HG03103 (cell line): ENCODE measurements at regions not wholly inside any gene's neighbourhood (a gene's known extent, or its start where the extent isn't known, plus 50 kb on each side); places are given as distances from the start of the nearest gene placed in this dataset.
A peak's percentile ranks its signal among the peaks of the same experiment; 100 is the strongest.
"Not testable (repeated sequence)": the region's sequence is repeated elsewhere in the genome, so short reads cannot be mapped to it uniquely, and the experiment has no call there.

Source experiments
- ATAC-seq: cut with Tn5 transposase; IDR thresholded peaks from one replicate; pipeline ENCODE4 v1.9.1; 2021; ENCODE audit warnings: low read depth; ENCODE audit not compliant: unreplicated experiment

DNA sequence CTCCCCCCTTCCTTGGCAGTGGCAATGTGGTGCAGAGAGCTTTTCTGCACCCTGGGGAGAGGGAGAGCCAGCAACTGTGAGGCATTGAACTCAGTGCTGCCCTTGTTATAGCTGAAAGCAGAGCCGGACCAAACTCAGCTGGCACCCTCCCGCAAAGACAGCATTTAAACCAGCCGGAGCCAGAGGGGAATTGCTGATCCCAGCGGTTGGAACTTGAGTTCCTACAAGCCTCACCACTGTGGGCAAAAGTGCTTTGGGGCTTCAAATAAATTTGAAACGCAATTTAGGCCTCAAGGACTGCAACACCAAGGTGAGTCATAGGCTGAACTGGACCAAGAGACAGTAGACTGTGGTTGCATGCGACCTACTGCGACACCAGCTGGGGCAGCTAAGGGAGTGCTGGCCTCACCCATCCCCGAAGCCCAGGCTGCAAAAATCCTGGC is 207.6 kb upstream of the CDKN2B start:
- ATAC-seq = no peak

DNA sequence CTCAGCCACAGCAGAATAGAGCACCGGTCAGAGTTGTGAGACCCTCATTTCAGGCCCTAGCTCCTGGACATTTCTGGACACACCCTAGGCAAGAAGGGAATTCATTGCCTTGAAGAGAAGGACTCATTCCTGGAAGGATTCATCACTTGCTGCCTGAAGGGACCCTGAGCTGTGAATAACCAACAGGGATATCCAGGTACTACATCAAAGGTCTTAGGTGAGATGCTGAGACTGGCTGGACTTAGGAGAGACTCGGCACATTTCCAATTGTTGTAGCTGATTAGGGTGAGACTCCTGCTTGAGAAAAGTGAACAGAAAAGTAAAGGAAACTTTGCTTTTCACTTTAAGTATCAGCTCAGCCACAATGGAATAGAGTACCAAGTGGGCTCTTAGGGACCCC is 208.1 kb upstream of the CDKN2B start:
- ATAC-seq = no peak

DNA sequence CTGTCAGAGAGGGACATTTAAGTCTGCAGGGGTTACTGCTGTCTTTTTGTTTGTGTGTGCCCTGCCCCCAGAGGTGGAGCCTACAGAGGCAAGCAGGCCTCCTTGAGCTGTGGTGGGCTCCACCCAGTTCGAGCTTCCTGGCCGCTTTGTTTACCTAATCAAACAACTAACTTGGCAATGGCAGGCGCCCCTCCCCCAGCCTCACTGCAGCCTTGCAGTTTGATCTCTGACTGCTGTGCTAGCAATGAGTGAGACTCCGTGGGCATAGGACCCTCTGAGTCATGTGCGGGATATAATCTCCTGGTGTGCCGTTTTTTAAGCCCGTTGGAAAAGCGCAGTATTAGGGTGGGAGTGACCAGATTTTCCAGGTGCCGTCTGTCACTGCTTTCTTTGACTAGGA is 216.8 kb upstream of the CDKN2B start:
- not testable (repeated sequence) for ATAC-seq

DNA sequence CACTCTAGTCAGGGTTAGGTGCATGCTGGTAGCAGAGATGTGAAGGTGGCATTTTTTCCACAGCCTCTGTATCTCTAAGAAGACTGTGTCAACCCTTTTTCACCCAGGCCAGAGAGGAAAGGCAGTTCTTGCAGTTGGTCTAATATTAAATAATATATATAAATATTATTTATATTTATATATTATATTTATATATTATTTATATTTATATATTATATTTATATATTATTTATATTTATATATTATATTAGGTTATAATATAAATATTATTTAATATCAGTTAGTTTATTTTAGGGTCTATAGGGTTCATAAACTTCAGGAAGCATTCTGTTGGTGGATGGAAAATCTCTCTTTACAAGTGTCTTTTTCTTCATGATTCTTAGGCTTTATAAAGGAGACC is 218.6 kb upstream of the DMRTA1 start:
- no peak for ATAC-seq

DNA sequence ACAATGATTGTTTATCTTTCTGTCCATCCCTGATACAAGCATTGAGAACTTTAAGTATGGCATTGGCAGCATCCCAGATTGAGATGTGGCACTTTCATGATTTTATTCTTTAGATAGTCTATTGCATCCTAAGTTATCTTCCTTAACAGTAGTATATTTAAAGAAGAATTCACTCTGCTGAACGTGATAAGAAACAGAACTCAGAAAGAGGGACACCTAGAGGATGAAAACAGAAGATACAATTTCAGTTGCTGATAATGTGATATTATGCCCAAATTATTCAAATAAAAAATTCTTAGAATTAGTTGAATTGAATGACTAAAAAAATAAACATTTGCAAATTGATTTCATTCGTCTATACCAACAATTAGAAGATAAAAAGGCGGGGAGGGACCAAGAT is 218.1 kb upstream of the DMRTA1 start:
- no peak for ATAC-seq

DNA sequence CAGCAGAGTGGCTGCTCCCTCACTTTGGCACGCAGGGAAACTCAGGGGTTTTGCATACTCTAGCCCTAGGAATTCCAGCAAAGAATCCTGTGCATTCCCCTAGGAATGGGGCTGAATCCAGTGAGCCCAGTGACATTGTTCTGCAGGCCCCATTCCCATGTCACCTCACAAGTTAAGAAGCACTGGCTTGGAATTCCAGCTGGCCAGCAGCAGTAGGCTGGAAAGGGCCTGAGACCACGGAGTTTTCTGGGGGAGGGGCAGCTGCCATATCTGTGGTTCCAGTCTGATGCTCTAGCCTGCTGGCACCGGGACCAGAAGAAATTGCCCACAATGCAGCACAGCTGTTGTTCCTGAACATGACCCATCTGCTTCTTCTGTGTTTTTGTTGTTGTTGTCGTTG is 217.6 kb upstream of the DMRTA1 start:
- no peak for ATAC-seq

DNA sequence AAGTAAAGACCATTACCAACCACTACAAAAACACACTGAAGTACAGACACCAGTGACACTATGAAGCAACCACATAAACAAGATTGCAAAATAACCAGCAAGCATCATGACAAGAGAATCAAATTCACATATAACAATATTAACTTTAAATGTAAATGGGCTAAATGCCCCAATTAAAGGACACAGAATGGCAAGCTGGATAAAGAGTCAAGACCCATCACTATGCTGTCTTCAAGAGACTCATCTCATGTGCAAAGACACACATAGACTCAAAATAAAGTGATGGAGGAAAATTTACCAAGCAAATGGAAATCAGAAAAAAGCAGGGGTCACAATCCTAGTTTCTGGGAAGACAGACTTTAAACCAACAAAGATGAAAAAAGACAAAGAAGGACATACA is 215.3 kb upstream of the DMRTA1 start:
- ATAC-seq = not testable (repeated sequence)

DNA sequence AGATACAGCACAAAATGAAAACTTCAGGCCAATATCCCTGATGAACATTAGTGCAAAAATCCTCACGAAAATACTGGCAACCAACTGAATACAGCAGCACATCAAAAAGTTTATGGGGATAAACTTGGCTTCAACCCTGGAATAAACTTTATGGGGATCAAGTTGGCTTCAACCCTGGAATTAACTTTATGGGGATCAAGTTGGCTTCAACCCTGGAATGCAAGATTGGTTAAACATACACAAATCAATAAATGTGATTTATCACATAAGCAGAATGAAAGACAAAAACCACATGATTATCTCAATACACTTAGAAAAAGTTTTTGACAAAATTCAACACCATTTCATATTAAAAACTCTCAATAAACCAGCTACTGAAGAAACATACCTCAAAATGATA is 213.7 kb upstream of the DMRTA1 start:
- no peak for ATAC-seq

DNA sequence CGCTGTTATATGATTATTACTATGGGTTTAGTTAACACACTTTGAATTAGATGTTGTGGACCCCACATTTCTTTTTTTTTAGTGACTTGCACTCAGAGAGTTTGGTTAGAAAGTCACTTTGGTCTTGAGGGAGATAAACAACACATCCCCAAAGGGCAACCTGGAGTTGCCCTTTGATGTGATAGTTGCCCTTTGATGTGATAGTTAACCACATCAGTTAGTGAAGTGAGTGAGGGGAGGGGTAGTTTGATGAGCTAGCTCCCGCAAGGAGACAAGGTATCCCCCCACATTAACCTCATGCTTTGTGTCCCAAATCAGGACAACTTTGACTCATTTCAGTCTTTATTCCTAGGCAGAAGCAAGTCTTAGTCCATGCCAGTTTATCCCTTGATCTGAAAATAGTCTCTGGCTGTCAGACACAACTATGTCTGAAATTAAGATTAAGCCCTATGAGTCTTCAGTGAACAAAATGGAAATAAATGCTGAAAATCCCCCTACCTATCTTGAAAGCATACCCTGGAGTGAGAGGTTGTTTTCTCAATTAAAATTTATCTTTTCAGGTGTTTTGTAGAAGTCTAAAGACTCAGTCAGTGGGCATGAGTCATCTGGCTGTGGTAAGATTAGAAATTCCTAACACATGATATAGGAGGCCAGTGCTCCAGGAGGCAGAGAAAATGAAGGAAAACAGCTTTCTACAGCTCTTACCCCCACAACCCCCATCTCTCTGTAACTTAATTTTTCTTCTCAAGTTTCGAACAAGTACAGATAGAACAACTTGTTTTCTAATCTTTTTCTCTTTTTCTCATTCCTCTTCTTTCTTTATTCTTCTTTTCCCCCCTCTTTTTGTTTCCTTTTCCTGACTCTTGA is 208.9 kb upstream of the DMRTA1 start:
- ATAC-seq = no peak

DNA sequence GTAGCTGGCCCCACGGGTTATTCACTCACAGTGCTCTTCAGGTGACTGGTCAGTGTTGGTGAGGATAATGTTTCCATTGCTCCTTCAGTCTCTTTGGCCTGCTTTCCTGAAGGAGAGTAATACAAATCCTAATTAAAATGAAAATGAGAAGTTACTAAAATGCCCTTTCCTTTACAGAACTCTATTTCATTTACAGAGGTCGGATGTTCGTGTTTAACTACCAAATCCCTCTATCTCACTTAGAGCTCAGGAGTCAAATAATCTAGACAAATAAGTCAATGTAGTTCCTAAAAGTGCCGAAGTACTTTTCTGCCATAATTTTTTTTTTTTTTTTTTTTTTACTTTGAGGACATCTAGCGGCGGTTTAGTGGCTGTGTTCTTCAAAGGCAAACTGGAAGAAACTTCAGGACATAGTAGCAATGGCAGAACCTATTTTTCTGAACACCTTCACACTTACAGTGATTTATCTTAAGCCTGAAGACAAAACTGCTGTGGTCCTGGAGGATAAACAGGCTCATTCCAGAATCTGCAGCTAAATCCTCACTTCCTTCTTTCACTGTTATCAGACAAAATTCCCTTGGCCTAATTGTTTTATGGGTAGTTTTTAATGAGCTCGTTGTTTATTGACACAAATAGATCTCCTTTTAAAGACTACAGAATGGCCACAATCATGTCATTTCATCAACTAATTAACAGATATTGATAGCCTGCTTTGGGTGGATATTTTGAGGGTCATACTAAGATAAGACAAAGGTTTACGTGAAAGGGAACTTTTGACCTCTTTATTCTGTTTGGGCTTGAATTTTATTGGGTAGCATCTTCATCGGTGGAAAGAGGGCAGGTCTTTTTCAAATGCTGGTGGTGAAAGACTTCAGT is 207.6 kb upstream of the DMRTA1 start:
- ATAC-seq = no peak

DNA sequence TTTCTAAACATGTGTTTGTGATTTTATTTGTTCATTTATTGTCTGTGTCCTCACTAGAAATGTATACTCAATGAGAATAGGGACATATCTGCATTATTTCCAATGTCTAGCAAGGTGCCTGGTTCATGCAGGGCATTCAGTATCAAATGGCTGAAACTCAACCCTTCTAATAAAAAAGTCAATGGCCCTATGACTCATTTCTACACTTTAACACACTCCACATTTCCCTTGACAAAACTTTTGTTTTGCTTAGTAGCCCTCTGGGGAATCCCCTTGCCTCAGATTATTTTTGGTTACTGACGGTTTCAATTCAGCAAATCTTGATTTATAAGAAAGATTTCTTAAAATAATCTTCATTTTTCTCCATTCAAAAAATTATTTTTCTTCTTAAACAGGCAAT is 206.0 kb upstream of the DMRTA1 start:
- ATAC-seq = peak; percentile 93

DNA sequence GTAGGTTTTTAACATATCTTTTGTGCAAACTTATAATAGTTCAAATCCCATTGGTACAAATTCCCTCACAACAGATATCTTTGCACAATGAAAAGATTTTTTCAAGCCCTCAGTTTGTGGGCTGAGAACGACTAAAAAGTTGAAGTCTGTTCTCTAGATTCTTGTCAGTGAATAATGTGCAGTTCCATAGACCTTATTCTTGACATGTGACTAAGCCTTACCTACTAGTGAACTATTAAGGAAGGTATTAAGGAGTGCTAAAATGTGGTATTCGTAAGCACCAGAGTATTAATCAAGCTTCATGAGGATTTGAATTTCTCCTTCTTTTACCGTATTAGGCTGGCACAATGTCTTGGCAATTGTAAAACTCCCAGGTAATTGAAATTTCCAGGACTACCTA is 205.6 kb upstream of the DMRTA1 start:
- ATAC-seq = peak; percentile 24

DNA sequence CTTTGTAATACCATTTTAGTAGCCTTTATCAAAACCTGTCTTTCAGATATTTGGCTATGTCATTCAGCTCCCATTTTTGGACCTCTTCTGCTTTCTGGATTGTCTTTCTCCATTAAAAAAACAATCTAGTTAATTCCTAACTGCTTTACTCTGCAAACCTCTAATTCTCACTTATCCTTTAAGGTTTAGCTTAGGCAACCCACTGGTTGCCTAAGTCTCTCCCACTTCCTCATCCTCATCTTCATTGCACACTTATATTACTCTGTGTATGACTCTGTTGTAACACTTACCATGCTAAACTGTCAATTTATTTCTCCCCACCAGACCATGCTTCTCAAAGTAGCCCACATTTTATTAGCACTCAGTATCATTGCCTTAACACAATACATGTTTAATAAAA is 205.0 kb upstream of the DMRTA1 start:
- no peak for ATAC-seq

DNA sequence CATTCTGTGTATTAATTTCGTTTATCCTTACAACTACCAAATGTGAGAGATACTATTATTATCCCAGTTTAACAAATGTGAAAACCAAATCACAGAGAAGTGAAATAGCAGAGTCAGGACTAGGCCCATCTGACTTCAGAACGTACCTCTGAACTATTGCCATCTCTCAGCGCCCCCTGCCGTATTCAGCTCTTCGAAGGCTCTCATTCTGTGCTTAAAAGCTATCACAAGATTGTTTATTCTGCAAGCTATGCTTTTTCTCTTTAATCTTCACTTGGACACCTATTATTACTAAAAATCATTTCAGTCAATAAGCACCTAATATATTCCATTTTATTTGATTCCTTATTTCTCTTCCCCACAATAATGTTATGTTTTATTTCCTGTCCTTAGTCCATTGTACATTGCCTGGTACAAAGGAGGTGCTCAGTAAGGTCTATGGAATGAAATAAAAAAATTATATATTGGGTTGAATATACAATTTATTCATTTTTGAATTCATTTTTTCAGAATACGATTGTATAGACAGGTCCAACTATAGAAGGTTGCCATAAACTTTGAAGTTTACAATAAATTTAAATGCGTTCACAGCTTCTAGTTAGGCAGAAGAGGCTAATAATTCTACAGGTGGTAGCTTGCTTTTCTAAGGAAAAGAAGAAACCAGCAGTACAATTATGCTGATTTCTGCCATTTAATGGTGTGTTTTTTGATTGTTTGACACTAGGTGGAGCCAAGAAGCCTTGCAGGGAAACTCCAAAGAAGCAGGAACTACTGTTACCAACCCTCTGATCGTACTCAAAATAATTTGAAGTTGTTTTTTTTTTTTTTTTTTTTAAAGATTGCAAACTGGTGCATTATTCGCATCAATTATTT is 202.2 kb upstream of the DMRTA1 start:
- no peak for ATAC-seq

DNA sequence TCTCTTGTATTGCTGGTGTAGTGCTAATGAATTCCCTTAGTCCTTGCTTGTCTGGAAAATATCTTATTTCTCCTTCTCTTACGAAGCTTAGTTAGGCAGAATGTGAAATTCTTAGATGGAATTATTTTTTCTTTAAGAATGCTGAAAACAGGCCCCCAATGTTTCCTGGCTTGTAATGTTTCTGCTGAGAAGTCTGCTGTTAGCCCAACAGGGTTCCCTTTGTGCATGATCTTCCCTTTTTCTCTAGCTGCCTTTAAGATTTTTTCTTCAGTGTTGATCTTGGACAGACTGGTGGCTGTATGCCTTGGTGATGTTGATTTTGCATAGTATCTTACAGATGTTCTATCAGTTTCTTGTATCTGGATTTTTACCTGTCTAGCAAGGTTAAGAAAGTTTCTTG is 191.3 kb upstream of the DMRTA1 start:
- no peak for ATAC-seq

DNA sequence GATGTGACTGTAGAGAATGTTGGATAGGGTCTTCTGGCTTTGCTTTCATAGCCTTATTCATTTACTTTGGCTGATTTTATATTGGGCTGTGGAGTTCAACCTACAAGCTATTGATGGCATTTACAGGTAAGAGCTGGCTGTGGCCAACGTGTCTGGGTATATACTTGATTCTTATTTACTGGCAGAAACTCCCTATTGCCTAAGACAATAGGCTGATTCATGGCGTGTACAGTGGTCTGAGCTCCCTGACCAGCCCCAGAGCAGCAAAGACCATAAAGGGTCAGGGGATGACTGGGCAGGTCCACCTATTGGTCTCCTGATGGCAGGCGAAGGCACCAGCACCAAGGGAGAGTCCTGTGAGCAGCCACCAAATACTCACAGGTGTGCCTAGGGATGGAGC is 190.2 kb upstream of the DMRTA1 start:
- no peak for ATAC-seq

DNA sequence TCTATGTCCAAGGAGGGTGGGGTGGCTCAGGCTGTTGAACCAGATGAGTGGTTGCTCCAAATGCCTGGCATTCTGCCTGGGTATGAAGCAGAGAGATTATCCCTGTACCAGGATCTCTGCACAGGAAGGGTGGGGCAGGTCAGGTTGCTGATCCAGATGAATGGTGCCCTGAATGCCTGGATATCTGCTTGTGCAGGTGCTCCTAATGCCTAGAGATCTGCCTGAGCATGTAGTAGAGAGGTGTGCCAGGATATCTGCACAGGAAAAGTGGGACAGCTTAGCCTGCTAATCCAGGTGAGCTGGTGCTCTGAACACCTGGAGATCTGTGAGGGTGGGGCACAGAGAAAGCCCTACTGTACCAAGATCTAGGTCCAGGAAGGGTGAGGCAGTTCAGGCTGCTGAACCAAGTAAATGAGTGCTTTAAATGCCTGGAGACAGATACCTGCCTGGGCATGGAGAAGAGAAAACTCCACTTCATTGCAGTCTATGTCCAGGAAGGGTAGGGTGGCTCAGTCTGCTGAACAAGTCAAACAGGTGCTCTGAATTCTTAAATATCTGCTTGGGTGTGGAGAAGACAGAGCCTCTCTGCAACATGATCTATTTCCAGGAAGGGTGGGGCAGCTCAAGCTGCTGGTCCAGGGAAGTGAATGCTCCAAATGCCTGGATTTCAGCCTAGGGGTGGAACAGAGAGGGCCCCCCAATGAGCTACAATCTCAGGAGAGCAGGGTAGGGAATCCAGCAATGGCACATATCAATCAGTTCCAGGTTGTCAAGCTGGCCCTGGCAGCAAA is 189.4 kb upstream of the DMRTA1 start:
- ATAC-seq = no peak

DNA sequence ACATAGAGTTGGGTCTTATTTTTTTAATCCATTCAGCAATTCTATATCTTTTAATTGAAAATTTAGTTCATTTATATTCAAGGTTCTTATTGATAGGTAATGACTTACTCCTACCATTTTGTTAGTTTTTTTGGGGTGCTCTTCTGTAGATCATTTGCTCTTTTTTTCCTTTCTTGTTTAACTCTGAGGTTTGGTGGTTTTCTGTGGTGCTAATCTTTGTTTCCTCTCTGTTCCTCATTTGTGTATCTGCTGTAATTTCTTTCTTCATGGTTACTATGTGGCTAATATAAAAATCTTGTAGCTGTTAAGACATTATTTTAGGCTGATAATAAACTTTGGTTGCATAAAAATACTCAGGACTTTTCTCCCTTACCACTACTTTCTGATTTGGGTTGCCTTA is 181.6 kb upstream of the DMRTA1 start:
- no peak for ATAC-seq

DNA sequence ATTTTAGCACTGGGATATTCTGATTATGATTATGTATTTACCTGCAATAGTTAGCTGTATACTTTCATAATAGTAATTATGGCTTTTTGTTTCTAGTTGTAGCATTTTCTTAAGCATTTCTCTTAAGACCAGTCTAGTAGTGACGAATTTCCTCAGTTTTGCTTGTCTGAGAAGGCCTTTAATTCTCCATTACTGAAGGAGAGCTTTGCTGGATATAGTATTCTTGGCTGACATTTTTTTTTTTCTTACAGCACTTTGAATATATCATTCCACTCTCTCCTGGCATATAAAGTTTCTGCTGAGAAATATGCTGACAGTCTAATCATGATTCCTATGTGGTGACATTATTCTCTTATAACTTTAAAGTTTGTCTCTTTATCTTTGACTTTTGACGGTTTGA is 181.1 kb upstream of the DMRTA1 start:
- no peak for ATAC-seq

DNA sequence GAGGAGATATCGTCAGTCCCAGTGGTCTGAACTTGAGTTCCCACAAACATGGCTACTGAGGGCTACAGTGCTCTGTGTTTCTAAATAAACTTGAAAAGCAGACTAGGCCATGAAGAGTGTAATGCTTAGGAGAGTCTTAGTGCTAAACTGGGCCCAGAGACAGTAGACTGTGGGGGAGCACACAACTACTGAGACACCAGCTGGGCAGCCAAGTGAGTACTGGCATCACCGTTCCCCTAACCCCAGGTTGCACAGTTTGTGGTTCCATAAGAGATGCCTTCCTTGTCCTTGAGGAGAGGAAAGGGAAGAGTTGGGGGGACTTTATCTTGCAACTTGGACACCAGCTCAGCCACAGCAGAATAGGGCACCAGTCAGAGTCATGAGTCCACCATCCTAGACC is 172.1 kb upstream of the DMRTA1 start:
- ATAC-seq = no peak
